ENCODE measurements at regions not wholly inside any gene's neighbourhood (a gene's known extent, or its start where the extent isn't known, plus 50 kb on each side); places are given as distances from the start of the nearest gene placed in this dataset.
"Not testable (repeated sequence)": the region's sequence is repeated elsewhere in the genome, so short reads cannot be mapped to it uniquely, and the experiment has no call there.

- no peaks in the 10 kb centered on the region for H3K36me3 ChIP-seq (ENCODE audit: control insufficient read depth, insufficient read depth, low read length)
- no peaks in the 10 kb centered on the region for H3K27me3 ChIP-seq (ENCODE audit: control insufficient read depth, insufficient read depth, low read length)
- no peak for TF ChIP-seq CTCF (IDR thresholded peaks at IDR 0.05; ENCODE audit: insufficient read depth, low read length, severe bottlenecking)
- no peak for FAIRE-seq
- H3K4me3 ChIP-seq (ENCODE audit: low read depth, low read length): no peak overlapping the region
- DNase-seq (ENCODE audit: low read depth): no peak
Measured at GRCh38 chr3:116512281-116512680, 67.0 kb upstream of the LSAMP start.

GRCh38 chr3:116512931-116513330, 67.6 kb upstream of the LSAMP start:
- DNase-seq (ENCODE audit: low read depth) (no peak), FAIRE-seq (no peak)
- Histone ChIP-seq H3K36me3 (ENCODE audit: control insufficient read depth, insufficient read depth, low read length) (no peaks in the 10 kb centered on the region), H3K4me3 (ENCODE audit: low read depth, low read length) (no peak overlapping the region), H3K27me3 (ENCODE audit: control insufficient read depth, insufficient read depth, low read length) (no peaks in the 10 kb centered on the region)
- TF ChIP-seq CTCF (IDR thresholded peaks at IDR 0.05; ENCODE audit: insufficient read depth, low read length, severe bottlenecking): no peak

- DNase-seq (ENCODE audit: low read depth): no peak
- TF ChIP-seq CTCF (IDR thresholded peaks at IDR 0.05; ENCODE audit: insufficient read depth, low read length, severe bottlenecking): no peak
- Histone ChIP-seq H3K4me3 (ENCODE audit: low read depth, low read length) (no peak overlapping the region), H3K27me3 (ENCODE audit: control insufficient read depth, insufficient read depth, low read length) (no peaks in the 10 kb centered on the region), H3K36me3 (ENCODE audit: control insufficient read depth, insufficient read depth, low read length) (no peaks in the 10 kb centered on the region)
- FAIRE-seq: no peak
Measured at GRCh38 chr3:116515973-116516372, 70.7 kb upstream of the LSAMP start.

- no peak for FAIRE-seq
Measured at GRCh38 chr3:116517308-116517707, 72.0 kb upstream of the LSAMP start.

GRCh38 chr3:116519101-116519500, 73.8 kb upstream of the LSAMP start:
- not testable (repeated sequence) for H3K27me3 ChIP-seq (ENCODE audit: control insufficient read depth, insufficient read depth, low read length); DNase-seq (ENCODE audit: low read depth); H3K36me3 ChIP-seq (ENCODE audit: control insufficient read depth, insufficient read depth, low read length); H3K4me3 ChIP-seq (ENCODE audit: low read depth, low read length); FAIRE-seq

More at GRCh38 chr3:116517308-116517707, 72.0 kb upstream of the LSAMP start:
- peak; percentile 10 for DNase-seq (ENCODE audit: low read depth)
- Histone ChIP-seq H3K4me3 (ENCODE audit: low read depth, low read length) (no peak overlapping the region), H3K36me3 (ENCODE audit: control insufficient read depth, insufficient read depth, low read length) (no peaks in the 10 kb centered on the region), H3K27me3 (ENCODE audit: control insufficient read depth, insufficient read depth, low read length) (no peaks in the 10 kb centered on the region)
- peak; percentile 1 for TF ChIP-seq CTCF (IDR thresholded peaks at IDR 0.05; ENCODE audit: insufficient read depth, low read length, severe bottlenecking)

GRCh38 chr3:116519823-116520222, 74.5 kb upstream of the LSAMP start:
- DNase-seq (ENCODE audit: low read depth); FAIRE-seq; H3K4me3 ChIP-seq (ENCODE audit: low read depth, low read length); H3K36me3 ChIP-seq (ENCODE audit: control insufficient read depth, insufficient read depth, low read length); H3K27me3 ChIP-seq (ENCODE audit: control insufficient read depth, insufficient read depth, low read length): not testable (repeated sequence)

- DNase-seq (ENCODE audit: low read depth): peak; percentile 7
- H3K36me3 ChIP-seq (ENCODE audit: control insufficient read depth, insufficient read depth, low read length): no peaks in the 10 kb centered on the region
- H3K27me3 ChIP-seq (ENCODE audit: control insufficient read depth, insufficient read depth, low read length): no peaks in the 10 kb centered on the region
- H3K4me3 ChIP-seq (ENCODE audit: low read depth, low read length): no peak overlapping the region
- TF ChIP-seq CTCF (IDR thresholded peaks at IDR 0.05; ENCODE audit: insufficient read depth, low read length, severe bottlenecking): no peak
- no peak for FAIRE-seq
Measured at GRCh38 chr3:116524453-116525210, 79.3 kb upstream of the LSAMP start.

Measured in bronchial epithelial cell (primary cell).